SH-SY5Y (cell line): ENCODE measurements at regions not wholly inside any gene's neighbourhood (a gene's known extent, or its start where the extent isn't known, plus 50 kb on each side); places are given as distances from the start of the nearest gene placed in this dataset.

Experiments
- GATA2 ChIP-seq: IDR thresholded peaks from 2 replicates; pipeline ENCODE4 v1.6.1; 2011; ENCODE audit warnings: mild to moderate bottlenecking, low read depth, low read length
- GATA3 ChIP-seq: IDR thresholded peaks from 2 replicates; pipeline ENCODE4 v1.6.1; 2011; ENCODE audit warnings: low read depth, mild to moderate bottlenecking, low read length, moderate library complexity

- TF ChIP-seq GATA3: no peak
- TF ChIP-seq GATA2: no peak
Measured at GRCh38 chr3:158882445-158882844, 80.6 kb downstream of the MFSD1 start.

DNA sequence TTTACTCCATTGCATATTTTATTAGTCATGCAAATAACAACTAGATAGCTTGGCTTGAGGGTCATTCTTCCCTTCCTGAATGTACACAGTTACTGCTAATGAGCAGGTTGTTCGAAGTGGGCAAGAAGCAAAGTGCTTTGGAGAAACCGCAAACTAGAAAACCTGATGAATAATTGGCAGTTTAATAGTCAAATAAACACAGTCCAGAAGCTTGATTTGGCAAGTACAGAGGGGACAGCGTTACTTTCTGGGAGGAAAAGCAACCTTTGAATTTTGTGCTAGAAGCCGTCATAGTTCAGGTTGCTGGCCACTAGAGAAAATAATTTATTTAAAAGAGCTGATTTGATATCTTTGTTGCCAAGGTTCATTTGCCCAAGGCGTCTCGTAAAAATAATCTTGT, 94.9 kb downstream of the MFSD1 start:
- TF ChIP-seq GATA2: no peak
- no peak for TF ChIP-seq GATA3

GRCh38 chr3:158906749-158907148, 104.9 kb downstream of the MFSD1 start:
- TF ChIP-seq GATA3 (no peak), GATA2 (no peak)

DNA sequence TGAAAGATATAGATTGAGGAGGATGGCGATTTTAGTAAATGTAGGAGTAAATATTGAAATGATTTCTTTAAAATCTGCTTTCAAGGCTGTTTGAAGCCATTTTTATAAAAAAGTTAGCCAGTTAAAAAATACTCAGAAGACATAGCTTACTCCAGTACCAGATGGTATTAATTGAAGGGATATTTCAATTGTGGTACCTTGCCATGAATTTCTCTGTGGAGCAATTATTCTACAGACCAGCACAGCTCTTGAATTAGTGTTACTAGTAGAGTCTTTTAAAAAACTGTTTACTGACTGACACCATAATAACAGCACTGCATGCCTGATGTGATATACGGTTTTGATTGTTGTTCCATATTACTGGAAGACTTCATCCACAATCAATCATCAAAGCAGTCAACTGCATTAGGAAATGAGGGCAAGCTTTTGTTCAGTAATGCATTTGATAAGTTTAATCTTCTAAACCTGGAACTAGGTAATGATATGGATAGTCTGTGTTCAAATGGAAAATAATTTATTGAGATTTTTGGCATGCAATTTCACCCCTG, 106.4 kb downstream of the MFSD1 start:
- TF ChIP-seq GATA3 (no peak), GATA2 (no peak)

GRCh38 chr3:158909870-158910269, 108.0 kb downstream of the MFSD1 start:
- TF ChIP-seq GATA3 (no peak), GATA2 (no peak)

- TF ChIP-seq GATA2 (no peak), GATA3 (no peak)
Measured at GRCh38 chr3:158911586-158911985, 109.7 kb downstream of the MFSD1 start.

DNA sequence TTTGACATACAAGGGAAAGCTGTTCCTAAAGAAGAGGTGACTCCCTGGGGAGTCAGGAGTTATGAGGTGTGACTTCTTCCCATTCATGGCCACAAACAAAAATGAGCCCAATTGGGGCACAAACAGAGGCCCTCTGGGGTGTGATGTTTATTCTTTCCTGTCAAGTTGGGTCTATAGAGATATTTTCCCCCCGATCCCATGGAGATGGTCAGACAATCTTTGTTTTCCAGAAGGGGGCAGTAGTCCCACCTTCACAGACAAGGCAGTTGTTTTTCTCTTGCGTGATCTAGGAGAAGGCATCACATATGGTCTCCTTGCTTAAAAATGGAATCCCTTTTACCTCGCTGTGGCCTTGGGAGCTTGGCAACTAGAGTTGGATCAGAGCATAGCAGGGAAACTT, 110.3 kb downstream of the MFSD1 start:
- TF ChIP-seq GATA3: no peak
- TF ChIP-seq GATA2: no peak

DNA sequence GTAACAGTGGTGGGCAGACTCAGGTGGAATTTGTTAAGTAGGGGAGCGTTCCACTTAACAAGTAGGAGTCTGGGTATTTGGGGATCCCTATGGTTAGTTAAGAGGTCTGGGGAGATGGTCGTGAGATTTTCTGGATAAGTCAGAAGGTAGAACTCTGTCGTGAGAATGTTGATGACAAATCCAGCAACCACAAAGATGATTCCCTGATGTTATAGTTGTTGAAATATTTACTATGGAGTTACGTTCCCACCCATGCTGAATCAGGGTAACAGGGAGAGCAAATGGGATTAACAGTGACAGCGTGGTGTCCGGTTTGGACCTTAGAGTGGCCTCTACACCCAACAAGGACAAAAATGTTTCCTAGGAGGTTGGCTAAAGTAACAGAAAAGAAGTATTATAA, 110.8 kb downstream of the MFSD1 start:
- no peak for TF ChIP-seq GATA2
- TF ChIP-seq GATA3: no peak

- TF ChIP-seq GATA3: no peak
- TF ChIP-seq GATA2: no peak
Measured at GRCh38 chr3:158916111-158916510, 114.3 kb downstream of the MFSD1 start.

- TF ChIP-seq GATA3 (no peak), GATA2 (no peak)
Measured at GRCh38 chr3:158918008-158918407, 116.2 kb downstream of the MFSD1 start.

- TF ChIP-seq GATA2: no peak
- no peak for TF ChIP-seq GATA3
Measured at GRCh38 chr3:158918451-158918850, 116.6 kb downstream of the MFSD1 start.

GRCh38 chr3:158920371-158920770, 118.5 kb downstream of the MFSD1 start:
- no peak for TF ChIP-seq GATA2

GRCh38 chr3:158925021-158925420, 123.2 kb downstream of the MFSD1 start:
- TF ChIP-seq GATA2: no peak
- no peak for TF ChIP-seq GATA3

- no peak for TF ChIP-seq GATA3
- no peak for TF ChIP-seq GATA2
Measured at GRCh38 chr3:158925828-158926494, 124.1 kb downstream of the MFSD1 start.

DNA sequence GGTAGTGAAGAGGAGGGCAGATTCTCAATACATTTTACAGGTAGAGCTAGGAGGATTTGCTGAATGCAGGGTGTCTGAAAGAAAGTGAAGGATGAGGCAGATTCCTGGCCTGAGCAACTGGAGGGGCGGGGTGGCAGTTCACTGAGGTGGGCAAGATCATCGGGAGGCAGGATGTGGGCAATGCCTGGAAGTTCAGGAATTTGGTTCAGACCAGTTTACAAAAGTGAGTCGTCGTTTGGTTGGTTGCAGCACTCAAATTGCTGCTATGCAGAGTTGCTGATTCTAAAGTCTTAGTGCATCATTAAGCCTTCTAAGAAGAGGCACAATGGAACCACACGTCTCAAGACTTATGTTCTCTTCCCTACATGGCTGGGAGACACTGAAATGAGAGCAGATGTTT, 134.0 kb downstream of the MFSD1 start:
- TF ChIP-seq GATA3 (no peak), GATA2 (no peak)

- TF ChIP-seq GATA3 (no peak), GATA2 (no peak)
Measured at GRCh38 chr3:158936530-158937113, 134.8 kb downstream of the MFSD1 start.
